HG03442 (cell line): ENCODE measurements at regions not wholly inside any gene's neighbourhood (a gene's known extent, or its start where the extent isn't known, plus 50 kb on each side); places are given as distances from the start of the nearest gene placed in this dataset.

Experiments used
- ATAC-seq: cut with Tn5 transposase; IDR thresholded peaks from one replicate; pipeline ENCODE4 v1.9.1; 2021; ENCODE audit warnings: mild to moderate bottlenecking, moderate library complexity; ENCODE audit not compliant: unreplicated experiment

- ATAC-seq: no peak
Measured at GRCh38 chr2:15763106-15763821, 171.6 kb downstream of the DDX1 start.

- ATAC-seq: no peak
Measured at GRCh38 chr2:15763822-15764682, 172.4 kb downstream of the DDX1 start.

- no peak for ATAC-seq
Measured at GRCh38 chr2:15764683-15765011, 173.0 kb downstream of the DDX1 start.

DNA sequence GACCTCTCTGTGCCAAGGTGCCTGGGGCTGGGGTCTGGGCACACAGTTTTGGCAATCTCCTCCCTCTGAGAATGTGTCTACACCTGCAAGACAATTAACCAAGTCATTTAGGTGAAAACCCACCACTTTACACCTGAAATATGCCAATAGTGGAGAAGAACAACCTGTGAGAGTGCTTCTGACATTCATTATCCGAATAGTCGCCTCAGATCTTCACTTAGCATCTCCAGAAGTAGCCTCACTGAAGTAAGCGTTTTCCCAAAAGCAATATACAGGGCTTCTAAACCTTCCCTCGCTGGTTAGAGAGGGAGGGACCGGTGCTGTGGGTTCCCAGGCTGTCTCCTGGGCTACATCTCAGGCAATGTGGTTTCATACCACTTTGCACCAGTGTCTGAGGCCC is 173.5 kb downstream of the DDX1 start:
- no peak for ATAC-seq

DNA sequence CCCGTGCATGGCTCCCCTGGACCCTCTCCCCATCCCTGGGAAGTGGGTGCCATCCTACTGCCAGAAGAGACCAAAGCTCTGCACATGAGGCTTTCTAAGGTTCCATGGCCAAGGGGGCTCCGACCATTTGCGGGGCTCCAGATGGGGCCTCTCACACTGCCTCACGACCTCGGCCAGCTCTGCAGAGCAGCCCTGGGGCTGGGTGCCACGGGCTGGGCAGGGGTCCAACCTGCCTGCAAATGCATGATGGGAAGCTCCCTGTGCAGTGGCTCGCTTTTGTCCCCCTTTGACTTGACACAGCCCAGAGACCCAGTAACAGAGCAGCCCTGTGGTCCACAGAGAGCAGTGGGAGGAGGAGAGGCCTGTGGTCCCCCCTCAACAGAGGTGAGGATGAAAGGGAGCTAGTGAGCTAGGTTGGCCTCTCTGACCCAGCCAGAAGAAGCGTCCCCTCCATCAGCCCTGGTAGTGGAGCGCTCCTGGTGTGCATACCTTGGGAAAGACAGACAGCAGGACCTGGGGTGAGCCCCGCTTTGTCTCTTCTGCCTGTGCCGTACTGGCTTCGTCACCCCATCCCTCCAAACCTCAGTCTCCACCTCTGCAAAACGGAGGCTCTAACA is 174.1 kb downstream of the DDX1 start:
- ATAC-seq: no peak

DNA sequence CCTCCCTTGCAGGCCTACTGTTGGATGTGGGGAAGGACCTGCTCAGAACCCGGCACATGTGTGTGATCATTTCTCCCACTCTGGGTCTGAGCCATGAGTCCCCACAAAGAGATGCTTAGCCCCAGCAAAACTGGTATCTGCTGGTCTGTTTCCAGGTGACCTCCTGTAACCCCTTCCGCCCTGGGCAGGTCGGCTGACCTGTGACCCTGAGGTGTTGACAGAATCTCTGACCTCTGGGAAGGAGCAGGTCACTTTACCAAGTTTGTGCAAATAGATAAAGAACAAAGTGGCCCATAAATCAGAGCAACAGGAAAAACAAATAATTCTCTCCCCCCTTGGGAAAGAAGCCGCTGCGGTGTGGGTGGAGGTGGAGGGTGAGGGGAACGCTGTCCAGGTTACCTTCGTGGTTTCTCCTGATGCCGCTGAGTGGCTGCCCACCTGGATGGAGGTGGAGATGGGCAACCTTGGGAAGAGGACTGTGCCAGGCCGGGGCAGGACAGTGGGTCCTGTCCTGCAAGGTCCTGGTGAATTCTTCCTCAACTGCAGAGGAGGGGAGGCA is 174.0 kb upstream of the MYCN start:
- no peak for ATAC-seq

- ATAC-seq: no peak
Measured at GRCh38 chr2:15766911-15767597, 173.3 kb upstream of the MYCN start.

- no peak for ATAC-seq
Measured at GRCh38 chr2:15767679-15768078, 172.7 kb upstream of the MYCN start.

GRCh38 chr2:15768142-15768541 is 172.2 kb upstream of the MYCN start:
- no peak for ATAC-seq

GRCh38 chr2:15768615-15769014 is 171.7 kb upstream of the MYCN start:
- ATAC-seq: no peak

DNA sequence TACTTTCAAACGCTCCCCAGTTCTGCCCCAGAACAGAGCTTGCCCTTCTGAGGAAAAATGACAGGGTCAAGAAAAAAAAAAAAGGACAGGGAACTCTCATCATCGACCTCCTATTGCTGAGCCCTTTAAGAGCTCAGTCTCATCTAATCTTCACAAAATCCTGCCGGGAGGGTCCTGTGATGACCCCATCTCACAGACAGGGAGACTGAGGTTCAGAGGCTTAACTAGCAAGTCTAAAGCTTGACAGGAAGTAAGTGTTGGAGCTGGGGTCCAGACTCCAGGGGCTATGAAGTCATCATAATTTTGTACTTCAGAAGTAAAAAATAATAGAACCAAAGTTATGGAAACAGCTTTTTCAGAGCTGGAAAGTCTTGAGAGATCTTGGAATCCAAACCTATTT is 171.1 kb upstream of the MYCN start:
- no peak for ATAC-seq

DNA sequence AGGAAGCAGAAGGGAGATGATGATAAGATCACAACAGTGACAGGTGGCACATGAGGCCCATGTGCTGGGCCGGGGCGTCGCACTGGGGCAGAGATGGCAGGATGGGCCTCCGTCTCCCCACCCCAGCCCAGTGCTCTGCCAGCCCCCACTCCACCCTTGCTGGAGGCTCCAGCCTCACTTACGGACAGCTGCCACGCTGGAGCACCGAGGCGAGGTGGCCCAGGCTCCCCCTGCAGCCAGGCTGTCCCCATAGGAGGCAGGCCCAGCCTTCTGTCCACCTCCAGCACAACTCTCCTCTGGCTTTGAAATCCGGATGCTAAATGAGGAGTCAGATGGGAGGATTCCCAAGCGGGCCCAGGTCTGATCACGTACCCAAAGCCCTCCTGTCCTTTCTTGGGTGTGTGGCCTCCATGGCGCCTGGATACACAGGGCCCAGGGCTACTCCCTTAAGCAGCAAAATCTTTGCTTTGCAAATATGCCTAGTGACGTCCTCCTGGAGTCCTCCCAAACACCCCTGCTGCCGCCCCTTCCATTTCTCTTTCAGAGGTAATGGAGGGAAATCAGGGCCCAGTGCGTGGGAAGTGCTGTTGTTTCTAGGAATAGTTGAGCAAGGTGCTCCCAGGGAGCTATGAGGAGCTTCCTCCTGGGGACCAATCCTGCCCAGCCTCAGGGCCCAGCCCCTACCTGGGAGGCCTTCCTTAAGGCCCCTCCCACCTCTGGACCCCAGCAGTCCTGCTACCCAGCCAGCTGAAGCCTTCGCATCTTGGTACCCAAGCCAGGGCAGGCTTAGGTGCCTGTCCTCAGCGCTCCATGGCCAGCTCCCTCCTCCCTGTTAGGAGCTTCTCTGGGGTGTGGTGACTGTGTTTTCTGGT is 170.4 kb upstream of the MYCN start:
- ATAC-seq: no peak

- ATAC-seq: no peak
Measured at GRCh38 chr2:15770606-15771005, 169.7 kb upstream of the MYCN start.

- no peak for ATAC-seq
Measured at GRCh38 chr2:15771124-15771523, 169.2 kb upstream of the MYCN start.

GRCh38 chr2:15772086-15772595 is 168.2 kb upstream of the MYCN start:
- ATAC-seq: no peak

GRCh38 chr2:15772681-15773080 is 167.7 kb upstream of the MYCN start:
- no peak for ATAC-seq

- ATAC-seq: no peak
Measured at GRCh38 chr2:15773204-15773603, 167.1 kb upstream of the MYCN start.

DNA sequence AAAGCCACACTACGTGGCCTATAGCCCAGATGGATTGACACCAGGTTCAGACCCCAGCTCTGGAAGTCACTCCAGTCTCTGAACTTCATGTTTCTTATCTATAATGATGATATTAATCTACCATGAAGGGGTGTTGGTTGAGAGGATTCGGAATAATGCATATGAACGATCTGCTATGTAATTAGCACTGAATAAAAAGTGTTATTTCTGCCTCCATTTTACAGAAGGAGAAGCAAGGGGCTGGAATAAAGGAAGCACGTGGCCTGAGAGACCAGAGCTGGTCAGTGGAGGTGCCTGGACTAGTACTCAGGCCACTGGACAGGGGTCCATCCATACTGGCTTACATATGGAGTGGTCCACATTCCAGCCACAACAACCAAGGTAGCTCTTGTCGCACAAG is 166.5 kb upstream of the MYCN start:
- ATAC-seq: no peak

GRCh38 chr2:15775753-15776628 is 164.4 kb upstream of the MYCN start:
- no peak for ATAC-seq
